GM13977 (cell line): ENCODE measurements at regions not wholly inside any gene's neighbourhood (a gene's known extent, or its start where the extent isn't known, plus 50 kb on each side); places are given as distances from the start of the nearest gene placed in this dataset.
A peak's percentile ranks its signal among the peaks of the same experiment; 100 is the strongest.

ENCODE experiments used
- DNase-seq: peaks from one replicate; pipeline ENCODE4 v3.0.0; 2012; ENCODE audit warnings: low spot score
- CTCF ChIP-seq: IDR thresholded peaks from 2 replicates; pipeline ENCODE4 v1.5.1; 2012; ENCODE audit warnings: mild to moderate bottlenecking, control low read depth; ENCODE audit not compliant: insufficient read depth; ENCODE audit errors: extremely low read depth, missing control alignments
- in situ Hi-C: fragments of 300-500 bp; cut with MboI; formaldehyde crosslinking; loops from one replicate; pipeline ENCODE4 v1.12.0; 2022; ENCODE audit warnings: low sequenced_read_pairs, low pct_unique_long_range_greater_than_20kb, mixed read lengths, inconsistent platforms; ENCODE audit not compliant: unreplicated experiment

- DNase-seq = no peak
- no peak for TF ChIP-seq CTCF
- in situ Hi-C loops = loop anchor here (10.0 kb wide), 1 partner anchor 730 kb away; no protein-coding TSS in a partner anchor
Measured at GRCh38 chr5:39955156-39955555, 530.4 kb upstream of the DAB2 start.

GRCh38 chr5:39951070-39951469 lies 526.3 kb upstream of the DAB2 start:
- TF ChIP-seq CTCF = no peak
- in situ Hi-C loops = loop anchor here (10.0 kb wide), 1 partner anchor 734 kb away; no protein-coding TSS in a partner anchor
- DNase-seq = no peak

GRCh38 chr5:39948867-39949468 lies 524.2 kb upstream of the DAB2 start:
- TF ChIP-seq CTCF = peak; percentile 57
- in situ Hi-C loops = no loop called here
- DNase-seq = peak; percentile 48

GRCh38 chr5:39948341-39948740 lies 523.6 kb upstream of the DAB2 start:
- in situ Hi-C loops = no loop called here
- peak; percentile 2 for TF ChIP-seq CTCF
- no peak for DNase-seq

- TF ChIP-seq CTCF = no peak
- in situ Hi-C loops = no loop called here
- DNase-seq = no peak
Measured at GRCh38 chr5:39947657-39948056, 522.9 kb upstream of the DAB2 start.

GRCh38 chr5:39946356-39947045 lies 521.7 kb upstream of the DAB2 start:
- no peak for DNase-seq
- no peak for TF ChIP-seq CTCF
- in situ Hi-C loops = no loop called here

GRCh38 chr5:39945870-39946269 lies 521.1 kb upstream of the DAB2 start:
- DNase-seq = no peak
- TF ChIP-seq CTCF = no peak
- in situ Hi-C loops = no loop called here
